ENCODE measurements at regions not wholly inside any gene's neighbourhood (a gene's known extent, or its start where the extent isn't known, plus 50 kb on each side); places are given as distances from the start of the nearest gene placed in this dataset.
"Not testable (repeated sequence)": the region's sequence is repeated elsewhere in the genome, so short reads cannot be mapped to it uniquely, and the experiment has no call there.

DNA sequence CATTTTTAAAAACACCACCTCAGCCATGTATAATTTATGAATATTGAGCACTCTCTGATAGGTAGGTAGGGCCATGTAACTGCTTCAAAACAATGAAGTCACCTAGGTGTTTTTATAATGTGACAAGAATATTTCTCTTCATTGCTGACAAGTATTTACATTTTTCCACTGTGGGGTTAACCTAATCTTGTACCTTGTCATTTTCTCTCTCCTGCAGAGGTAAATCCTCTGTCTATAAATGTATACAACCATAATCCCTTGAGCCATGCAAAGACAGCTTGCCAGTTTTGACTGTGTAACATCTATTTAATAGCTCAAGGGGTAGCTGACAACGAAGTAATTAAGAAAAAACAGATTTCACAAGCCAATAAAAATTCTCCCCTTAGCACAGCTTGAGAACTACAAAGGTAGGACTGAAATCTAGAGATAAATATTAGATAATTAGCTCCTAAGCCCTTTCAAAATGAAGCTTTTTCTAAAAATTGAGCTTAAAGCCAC lies 137.6 kb upstream of the POGK start:
- no peak for DNase-seq

DNA sequence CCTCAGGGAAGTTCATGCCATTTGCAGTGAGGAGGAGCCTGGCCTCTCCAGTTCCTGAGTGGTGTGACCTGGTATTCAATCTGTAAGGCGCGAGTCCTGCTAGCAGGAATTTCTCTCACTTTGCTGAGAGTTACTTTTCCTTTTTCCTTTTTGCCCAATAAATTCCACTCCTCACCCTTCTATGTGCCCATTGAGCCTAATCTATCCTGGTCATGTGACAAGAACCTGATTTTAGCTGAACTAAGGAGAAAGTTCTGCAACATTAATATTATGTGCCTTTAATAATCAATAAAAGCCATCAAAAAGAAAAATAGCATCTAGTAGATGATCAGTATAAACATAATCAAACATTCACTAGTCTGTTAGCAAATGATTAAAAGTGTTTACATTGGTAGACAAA lies 136.1 kb upstream of the POGK start:
- no peak for DNase-seq

DNA sequence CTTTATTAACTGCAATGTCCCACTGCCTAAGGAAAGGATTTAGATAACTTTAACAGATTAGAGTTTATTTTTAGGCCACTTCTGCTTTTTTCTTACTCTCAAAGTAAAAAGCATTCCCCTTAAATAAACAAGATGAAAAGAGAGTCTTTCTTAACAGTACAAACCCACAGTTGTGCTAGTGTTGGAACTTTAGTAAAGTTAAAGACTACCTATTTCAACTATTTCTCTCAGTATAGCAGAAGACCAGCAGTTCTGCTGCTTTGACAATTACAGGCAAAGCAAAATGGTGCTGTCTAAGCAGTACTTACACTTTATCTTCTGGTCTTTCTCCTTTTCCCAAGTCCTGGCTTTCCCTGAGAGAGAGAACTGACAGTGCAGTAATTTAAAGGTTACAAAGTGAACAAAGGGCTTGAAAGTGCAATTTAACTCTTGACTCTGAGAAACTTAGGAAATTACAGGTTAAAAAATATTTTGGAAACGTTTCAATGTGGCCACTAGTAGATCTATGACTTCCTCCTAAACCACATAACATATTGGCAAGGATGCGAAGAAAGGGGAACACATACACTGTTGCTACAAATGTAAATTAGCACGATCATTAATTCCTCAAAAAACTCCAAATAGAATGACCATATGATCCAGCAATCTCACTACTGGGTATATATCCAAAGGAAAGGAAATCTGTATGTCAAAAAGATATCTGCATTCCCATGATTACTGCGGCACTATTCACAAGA lies 135.4 kb upstream of the POGK start:
- DNase-seq = no peak

DNA sequence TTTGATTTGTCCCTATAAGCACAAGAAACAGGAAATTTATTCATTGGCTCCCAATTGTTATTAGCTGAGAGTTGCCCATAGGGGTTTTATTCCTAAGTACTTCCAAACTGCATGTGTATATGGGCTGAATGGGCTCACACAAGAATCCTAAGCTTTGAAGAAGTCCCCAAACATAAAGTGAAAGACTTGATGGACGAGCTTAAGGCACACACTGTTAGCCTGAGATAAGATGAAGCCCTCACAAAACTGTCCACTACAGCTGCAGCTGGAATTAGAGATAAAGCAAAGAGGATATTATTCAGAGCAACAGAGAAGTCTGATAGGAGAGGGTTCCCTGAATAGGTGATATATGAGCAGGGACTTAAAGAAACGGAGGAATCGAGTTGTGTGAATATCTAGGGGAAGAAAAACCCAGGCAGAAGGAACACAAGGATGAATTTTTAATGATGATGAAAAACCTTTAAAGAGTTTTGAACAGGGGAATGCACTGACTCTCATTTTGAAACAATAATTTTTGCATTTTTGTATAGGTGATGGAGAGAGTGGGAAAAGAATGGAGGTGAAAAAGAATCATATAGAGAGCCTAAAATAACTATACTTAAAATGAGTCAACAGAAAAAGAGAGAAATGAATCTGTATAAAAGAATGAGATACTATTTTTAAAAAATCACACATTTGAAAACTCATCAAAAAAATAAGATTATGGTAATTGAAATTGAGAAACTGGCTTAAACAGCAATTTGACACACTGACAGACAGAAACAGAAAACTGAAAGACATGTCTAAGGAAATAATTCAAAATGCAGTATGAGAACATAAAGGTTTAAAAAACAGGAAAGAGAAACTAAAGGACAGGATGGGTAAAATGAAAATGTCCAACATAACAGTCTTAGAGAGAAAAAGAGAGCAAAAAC lies 133.6 kb upstream of the POGK start:
- DNase-seq = no peak

DNA sequence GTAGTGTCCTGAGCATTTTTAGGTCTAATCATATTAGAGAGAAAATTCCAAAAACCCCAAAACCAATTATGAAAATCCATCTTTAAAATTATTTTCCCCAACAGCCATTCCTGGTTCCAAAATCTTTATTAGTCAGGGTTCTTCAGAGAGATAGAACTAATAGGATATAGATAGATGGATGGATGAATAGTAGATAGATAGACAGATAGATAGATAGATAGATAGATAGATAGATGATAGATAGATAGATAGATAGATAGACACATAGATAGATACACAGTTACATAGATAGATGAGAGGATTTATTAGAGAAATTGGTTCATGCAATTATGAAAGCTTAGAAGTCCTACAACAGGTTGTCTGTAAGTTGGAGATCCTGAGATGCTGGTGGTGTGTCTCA lies 122.7 kb upstream of the POGK start:
- no peak for DNase-seq

DNA sequence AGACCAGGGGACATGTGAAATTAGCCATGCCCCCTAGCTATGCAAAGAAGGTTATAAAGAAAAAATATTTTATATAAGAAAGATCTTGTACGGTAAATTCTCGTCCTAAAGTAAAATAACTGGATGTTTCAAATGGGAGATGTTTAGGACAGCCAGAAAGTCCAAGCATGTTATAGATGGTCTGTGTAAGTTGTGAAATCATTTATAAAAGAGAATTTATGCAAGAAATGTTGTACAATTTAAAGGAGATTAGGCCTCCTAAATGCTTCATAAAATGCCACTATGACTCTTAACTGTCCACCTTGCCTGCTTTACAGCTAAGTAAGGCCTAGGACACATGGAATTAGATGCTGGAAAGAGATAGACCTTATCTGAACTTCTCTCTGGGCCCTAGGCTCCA lies 118.1 kb upstream of the POGK start:
- no peak for DNase-seq

DNA sequence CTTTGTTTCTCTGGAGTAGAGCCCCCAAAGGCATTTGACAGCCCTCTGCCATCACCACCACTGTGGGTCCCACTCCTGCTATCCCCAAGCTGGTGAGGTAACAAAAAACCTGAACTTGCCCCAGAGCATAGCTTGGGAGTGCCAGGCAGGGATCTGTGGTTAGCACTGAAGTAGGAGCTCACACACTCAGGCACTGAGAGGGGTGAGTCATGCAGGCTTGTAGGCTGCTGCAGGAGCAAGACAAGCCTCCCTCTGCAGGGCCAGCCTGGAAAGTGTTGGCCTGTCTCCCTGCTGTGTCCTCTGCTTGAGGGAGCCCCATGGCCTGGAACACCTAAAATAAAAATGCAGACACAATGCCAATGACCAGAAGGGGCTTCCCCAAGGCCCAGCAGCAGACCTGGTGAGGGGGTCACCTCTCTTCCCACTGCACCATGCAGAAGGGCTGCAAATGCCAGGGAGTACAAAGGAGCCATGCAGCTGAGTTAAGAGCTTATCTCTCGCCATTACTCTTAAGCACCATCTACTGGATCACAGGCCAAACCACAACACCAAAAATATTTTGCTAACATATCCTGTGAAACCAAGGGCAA lies 108.9 kb upstream of the POGK start:
- DNase-seq = no peak

DNA sequence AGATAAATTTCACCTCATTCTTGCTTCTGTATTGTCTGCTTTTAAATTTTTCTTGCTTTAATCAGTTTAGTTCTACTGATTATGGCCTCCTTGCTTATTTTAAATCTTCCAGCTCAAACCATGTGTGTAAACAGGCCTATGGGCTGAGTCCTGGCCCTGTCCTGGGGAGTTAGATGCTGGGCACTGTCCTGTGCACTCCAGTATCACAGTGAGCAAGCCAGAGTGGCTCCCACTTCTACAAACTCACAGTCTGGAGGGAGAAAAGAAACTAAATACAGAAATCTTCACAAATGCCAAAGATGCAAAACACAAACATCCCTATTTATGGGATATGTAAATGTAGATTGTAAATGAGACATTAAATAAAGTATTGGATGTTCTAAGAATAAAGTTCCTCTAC lies 101.1 kb upstream of the POGK start:
- no peak for DNase-seq

DNA sequence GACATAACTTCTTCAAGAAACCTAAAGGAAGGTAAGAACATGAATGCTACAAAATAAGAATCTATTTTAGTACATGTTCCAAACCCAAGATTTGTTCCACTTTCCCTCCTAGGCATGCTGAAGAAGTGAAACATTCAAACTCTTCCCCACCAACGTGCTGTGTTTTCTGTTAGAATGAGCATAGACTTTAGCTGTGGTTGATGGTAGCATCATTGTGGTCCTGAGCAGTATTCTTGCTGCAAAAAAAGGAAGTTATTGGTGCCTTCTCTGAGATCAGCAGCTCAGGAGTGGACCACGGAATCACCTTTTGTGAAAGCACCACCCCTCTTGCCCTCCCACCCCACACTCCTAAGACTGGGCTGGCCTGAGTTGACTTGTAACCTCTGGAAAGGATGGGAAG lies 100.4 kb upstream of the POGK start:
- no peak for DNase-seq

DNA sequence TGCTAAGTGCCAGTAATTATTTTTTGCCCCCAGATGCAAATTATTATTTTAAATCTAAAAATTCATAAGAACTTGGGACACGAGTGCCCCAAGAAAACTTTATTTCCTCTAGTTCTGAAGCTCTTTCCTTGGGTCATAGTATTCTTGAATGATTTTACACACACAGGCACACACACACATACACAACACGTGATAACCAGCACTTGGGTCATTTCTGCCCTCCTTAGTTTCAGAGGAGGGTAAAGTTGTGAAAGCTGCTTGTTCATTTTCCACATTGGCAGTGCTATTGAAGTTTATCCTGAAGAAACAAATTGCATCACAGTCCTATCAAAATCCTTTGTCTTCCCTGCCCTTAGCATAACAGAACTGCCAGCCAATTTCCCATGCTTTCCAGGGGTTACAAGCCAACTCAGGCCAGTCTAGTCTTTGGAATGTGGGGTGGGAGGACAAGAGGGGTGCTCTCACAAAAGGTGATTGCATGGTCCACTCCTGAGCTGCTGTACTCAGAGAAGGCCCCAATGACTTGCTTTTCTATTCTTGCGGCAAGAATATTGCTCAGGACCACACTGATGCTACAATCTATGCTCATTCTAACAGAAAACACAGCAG lies 98.5 kb upstream of the POGK start:
- no peak for DNase-seq

DNA sequence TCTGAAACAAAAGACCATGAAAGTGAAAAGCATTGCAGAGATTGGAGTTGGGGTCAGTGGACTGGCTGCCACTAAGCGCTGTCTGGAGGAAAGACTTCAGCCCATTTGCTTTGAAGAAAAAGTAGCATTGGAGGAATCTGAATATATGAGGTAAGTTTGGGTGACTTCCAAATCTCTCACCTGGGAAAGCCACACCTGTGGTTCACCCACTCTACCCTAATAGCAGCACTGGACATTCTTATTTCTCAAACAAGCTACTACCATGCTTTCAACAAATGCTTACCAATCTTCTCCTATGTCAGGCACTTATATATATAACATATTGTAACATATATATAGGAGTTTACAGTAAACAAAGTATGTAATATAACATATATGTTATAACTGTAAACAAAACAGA lies 76.0 kb upstream of the POGK start:
- no peak for DNase-seq

DNA sequence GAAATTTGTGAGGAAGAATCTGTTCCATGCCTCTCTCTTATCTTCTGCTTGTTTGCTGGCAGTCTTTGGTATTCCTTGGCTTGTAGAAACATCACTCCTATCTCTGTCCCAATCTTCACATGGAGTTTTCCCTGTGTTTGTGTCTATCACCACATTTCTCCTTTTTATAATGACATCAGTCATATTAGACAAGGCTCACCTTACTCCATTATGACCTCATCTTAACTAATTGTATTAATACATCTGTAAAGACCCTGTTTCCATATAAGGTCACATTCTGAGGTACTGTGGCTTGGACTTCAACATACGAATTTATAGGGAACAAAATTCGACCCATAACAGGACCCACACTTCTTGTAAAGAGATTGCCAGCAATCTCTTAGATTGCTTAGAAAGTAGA lies 72.3 kb upstream of the POGK start:
- no peak for DNase-seq

DNA sequence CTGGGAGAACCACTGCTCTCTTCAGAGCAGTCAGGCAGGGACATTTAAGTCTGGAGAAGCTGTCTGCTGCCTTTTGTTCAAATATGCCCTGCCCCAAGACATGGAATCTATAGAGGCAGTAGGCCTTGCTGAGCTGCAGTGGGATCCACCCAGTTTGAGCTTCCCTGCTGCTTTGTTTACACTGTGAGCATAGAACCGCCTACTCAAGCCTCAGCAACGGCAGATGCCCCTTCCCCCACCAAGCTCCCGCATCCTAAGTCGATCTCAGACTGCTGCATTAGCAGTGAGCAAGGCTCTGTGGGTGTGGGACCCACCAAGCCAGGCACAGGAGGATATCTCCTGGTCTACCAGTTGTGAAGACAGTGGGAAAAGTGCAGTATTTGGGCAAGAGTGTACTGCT lies 54.6 kb upstream of the POGK start:
- DNase-seq = not testable (repeated sequence)

DNA sequence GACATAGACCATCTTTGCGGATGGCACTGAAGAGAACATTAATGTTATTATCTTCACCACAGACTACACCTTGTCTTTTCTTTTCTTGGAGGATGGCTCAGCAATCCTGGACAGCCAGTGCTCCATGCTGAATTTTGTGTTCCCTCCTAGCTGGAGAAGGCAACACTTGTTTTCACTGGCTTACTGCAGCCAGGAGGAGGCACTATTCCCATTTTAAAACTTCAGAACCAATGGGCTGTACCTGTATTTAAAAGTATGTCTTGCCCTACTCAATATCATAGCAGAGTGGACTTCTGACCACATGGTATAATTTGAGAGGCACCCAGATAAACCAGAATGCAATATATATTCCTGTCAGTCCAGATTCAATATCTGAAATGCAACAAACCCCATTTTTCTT lies 53.3 kb upstream of the POGK start:
- no peak for DNase-seq

DNA sequence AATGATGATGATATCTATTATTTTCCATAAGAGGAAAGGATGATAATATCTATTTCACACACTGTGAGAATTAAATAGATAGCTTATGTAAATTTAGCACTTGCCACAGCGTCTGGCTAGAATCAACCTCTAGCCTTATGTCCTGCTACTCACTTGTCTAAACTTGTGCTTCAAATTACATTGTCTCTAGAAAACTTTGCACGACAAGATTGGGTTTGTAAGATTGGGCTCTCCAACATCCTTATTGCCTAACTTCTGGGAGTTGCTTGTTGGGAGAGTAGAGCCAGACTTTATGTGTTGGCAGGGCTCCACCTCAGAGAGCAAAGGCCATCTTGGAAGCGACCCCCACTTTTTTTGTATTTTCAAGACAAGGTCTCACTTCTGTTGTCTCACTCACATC lies 50.0 kb upstream of the POGK start:
- no peak for DNase-seq
